GOT3 (cell line): ENCODE measurements at regions not wholly inside any gene's neighbourhood (a gene's known extent, or its start where the extent isn't known, plus 50 kb on each side); places are given as distances from the start of the nearest gene placed in this dataset.

Experiments
- DNase-seq: peaks from one replicate; lab custom pipeline; 2025; ENCODE audit warnings: mixed read lengths; lab: John Stamatoyannopoulos, UW

- peak; percentile 89 for DNase-seq
Observed at GRCh38 chr3:134427400-134428111, 53.3 kb upstream of the AMOTL2 start.

GRCh38 chr3:134426660-134427181 is 52.5 kb upstream of the AMOTL2 start:
- DNase-seq: no peak

GRCh38 chr3:134425943-134426342 is 51.7 kb upstream of the AMOTL2 start:
- DNase-seq: no peak
